NCI-H2196 treated with DMSO at 0.1 percent for 48 hours (cell line): ENCODE measurements at regions not wholly inside any gene's neighbourhood (a gene's known extent, or its start where the extent isn't known, plus 50 kb on each side); places are given as distances from the start of the nearest gene placed in this dataset.

Experiments used
- DNase-seq: peaks from one replicate; lab custom pipeline; 2025; ENCODE audit not compliant: unreplicated experiment; lab: John Stamatoyannopoulos, UW

DNA sequence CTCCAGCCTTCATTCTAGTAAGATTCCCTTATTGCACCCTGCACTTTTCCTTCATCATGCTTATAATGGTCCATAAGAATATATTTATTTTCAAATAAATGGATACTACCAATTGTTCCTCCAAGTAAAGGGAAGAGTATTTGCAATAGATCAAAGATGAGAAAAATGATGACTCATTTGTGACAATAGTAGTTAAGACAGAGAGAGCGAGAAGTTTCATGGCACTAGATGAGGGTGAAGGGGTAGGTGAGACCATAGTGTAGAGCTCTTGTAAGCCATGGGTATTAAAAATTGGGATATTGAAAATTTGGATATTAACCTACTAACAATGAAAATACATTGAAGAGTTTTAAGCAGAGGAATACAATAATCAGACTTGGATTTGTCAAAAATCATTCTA, 404.6 kb downstream of the EFNA5 start:
- no peak for DNase-seq

GRCh38 chr5:107265193-107265592, 405.5 kb downstream of the EFNA5 start:
- DNase-seq, result no peak

- no peak for DNase-seq
Measured at GRCh38 chr5:107263387-107264018, 407.2 kb downstream of the EFNA5 start.

- no peak for DNase-seq
Measured at GRCh38 chr5:107257885-107258520, 412.7 kb downstream of the EFNA5 start.

- DNase-seq, result no peak
Measured at GRCh38 chr5:107254902-107255234, 415.9 kb downstream of the EFNA5 start.

DNA sequence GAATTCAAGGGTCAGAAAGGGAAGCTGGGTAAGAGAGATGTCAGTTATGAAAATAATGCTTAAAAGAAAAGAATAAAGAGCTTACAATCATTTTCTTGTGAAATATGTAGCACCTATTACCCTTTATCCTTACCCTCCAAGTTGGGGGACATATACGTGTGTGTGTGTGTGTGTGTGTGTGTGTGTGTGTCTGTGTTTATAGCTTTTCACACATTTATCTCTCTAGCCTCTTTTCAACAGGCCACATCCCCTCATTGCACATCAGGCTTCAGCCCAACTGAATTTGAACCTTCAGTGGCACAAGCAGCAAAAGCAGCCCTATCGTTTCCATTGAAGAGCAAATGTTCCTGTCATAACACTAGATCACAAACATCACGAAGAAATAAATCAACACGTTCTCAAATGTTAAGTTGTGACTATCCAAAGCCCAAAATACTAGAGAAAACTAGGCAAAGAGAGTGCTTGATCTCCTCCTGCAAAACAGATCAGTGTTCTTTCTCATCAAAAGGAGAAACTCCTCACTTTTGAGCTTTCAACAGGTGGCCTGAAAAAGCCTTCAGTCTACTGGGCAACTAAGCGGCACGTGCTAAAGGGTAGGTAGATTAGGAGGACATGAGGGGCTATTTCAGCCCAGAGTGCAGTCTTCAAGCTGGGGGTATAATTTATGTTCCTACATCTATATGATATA, 416.4 kb downstream of the EFNA5 start:
- DNase-seq, result no peak

DNA sequence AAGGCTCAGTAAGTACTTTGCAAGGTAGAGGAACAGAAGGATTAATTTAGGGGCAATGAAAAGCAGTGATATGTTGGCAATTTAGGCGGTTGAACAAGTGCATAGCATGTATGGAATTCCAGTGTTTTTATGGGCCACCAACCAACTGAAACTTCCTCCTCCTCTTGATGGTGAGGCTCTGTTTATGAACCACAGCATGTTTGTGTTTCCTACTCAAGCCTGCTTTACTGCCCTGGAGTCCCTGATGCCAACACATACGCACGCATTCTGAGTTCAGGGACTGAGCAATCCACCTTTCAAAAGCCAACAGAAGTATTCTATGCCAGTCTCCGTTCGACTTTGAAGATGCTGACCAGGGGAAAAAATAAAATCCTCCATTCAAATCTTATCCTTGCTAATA, 417.5 kb downstream of the EFNA5 start:
- DNase-seq, result peak; percentile 73

DNA sequence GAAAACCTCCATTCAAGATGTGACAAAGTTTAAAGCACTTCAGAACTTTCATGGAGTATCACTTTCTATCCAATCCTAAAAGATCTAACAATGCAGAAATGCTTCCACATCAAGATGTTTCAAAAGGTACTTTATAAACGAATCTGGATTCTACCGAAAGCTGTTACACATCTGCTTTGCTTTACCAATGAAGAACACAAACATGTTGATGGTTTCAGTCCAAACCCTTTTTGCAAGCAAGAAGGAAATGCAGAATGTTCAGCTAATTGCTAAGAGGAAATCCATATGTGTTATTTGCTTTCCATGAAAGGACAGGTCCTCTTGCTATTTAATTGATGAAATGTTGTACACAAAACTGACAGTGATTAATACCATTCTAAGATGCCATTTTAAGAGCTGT, 419.6 kb downstream of the EFNA5 start:
- no peak for DNase-seq

GRCh38 chr5:107248066-107248695, 422.6 kb downstream of the EFNA5 start:
- no peak for DNase-seq

DNA sequence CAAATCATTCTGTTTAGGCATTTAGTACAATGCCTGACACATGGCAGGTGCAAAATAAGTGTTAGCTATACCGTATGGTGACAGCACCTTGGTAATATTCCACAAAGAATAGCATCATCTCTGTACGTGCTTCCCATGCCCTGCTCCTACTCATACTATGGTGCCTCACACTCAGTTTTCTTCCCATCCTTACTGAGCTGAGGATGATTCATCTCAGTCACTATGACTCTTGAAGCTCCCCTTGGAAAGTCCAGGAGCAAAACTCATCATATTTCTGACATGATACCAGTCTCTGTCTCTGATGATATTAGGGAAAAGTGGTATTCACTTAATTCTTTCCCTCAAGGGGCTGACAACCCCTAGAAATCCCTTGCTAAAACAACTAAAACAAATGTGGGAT, 423.3 kb downstream of the EFNA5 start:
- no peak for DNase-seq

DNA sequence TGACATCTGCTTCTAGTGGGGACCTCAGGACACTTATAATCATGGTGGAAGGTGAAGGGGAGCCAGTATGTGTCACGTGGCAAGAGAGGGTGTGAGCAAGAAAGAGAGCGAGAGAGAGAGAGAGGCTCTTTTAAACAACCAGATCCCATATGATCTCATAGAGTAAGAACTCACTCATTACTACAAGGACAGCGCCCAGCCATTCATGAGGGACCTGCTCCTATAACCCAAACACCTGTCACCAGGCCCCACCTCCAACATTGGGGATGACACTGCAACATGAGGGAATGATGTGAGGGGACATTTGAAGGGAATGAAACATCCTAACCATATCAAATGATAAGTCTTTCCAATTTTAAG, 427.5 kb downstream of the EFNA5 start:
- no peak for DNase-seq

DNA sequence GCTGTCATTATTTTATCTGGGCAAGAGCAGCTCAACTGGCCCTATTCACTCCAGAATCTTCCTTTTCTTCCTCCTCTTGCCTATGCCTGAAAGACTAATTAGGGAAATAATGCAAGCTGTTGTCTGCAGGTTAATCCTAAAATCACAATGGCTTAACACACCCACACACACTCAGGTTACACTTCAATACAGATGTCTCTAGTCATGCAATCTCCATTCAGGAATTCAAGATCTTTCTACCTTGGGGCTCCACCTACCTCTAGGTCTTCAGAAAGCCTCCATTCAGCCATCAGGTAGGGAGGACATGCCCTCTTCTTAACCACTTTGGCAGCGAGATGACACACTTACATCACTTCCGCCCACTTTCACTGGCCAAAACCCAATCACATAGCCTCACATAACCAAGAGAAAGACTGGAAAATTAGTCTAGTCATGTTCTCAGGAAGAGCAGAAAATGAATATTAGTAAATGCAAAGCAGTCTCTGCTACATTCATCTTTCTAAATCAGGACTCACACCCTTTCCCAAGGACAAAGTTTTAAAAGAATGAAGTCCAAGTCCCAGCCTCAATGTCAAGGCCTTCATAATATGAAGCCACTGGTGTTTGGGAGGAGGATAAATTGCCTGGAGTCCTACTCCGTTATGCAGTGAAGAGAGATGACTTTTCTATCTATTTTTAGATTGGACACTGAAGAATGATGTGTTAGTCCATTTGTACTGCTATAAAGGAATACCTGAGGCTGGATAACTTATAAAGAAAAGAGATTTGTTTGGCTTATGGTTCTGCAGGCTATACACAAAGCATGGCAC, 428.1 kb downstream of the EFNA5 start:
- no peak for DNase-seq

- DNase-seq, result no peak
Measured at GRCh38 chr5:107241841-107242240, 428.9 kb downstream of the EFNA5 start.

GRCh38 chr5:107235167-107235566, 435.6 kb downstream of the EFNA5 start:
- no peak for DNase-seq

DNA sequence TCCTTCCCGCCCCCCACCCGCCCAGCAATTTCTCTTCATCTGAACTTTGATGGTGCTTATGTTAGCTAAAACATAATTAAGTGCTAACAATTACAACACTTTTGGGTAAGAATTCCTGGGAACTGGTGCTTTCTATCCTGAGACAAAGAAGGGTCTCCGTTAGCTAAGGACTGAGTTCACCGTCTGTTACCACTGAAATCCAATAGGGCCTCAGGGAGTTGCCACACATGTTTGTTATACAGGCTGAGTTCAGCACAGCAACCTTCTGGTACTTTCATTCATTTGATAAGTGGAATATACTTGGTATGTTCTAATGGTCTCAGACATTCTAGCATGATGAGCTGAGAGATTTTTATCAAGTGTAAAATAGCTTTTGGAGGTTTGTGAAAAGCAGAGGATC, 437.9 kb downstream of the EFNA5 start:
- no peak for DNase-seq

GRCh38 chr5:107232293-107232692, 438.4 kb downstream of the EFNA5 start:
- DNase-seq, result no peak

- DNase-seq, result no peak
Measured at GRCh38 chr5:107231191-107231590, 439.5 kb downstream of the EFNA5 start.

DNA sequence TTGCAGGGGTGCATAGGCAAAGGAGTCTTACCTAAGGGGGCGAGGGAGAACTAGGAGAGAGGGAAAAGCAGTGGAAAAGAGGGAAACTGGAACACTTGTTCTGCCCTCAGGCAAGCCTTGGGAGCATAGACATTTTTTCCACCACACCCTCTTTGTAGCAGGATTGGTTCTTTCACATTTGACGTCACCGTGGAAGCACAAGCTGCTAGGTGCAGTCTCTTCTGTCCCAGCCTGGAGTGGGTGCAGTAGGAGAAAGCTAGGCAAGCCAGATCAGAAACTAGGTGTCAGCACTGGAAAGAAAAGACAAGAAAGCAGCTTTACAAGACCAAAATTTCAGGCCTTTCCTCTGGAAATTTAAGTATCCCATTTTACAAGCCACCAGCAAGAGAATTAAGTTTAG, 440.4 kb downstream of the EFNA5 start:
- DNase-seq, result no peak

DNA sequence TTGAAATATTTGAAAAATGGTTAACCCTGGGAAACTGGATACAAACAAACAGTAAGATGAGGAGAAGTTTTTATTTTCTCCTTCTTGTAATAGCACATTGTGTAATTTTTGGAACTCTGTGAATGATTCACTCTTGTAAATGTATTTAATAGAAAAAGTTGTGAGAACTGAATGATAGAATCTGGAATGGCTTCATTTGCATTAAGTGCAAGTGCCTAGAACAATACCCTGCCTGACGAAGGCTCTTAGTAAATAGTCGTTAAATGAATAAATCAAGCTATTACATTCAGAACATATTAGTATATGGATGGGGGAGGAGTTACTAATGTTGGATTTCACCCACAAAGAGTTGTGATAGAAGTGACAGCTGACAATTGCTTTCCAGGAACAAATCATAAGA, 442.5 kb downstream of the EFNA5 start:
- DNase-seq, result no peak

- no peak for DNase-seq
Measured at GRCh38 chr5:107224272-107224671, 446.5 kb downstream of the EFNA5 start.

GRCh38 chr5:107223066-107223465, 447.7 kb downstream of the EFNA5 start:
- DNase-seq, result no peak
